ENCODE measurements at regions not wholly inside any gene's neighbourhood (a gene's known extent, or its start where the extent isn't known, plus 50 kb on each side); places are given as distances from the start of the nearest gene placed in this dataset.

DNA sequence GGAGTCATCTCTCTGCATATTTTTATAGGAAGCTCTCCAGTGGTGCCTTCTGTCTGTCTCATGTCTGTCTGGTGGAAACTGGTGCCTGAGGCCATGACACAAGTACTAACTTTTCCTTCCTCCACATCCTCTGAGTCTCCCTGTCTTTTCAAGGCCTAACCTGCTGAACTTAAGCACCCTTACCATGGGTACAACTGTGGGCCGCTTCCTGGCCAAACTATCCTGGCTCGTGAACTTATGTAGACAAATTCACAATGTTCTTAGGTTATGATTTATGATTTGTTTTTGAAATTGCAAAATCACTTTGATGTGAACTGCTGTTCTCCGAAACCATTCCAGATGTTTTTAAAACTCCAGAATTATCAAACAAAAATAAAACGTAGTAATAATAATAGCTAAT lies 804.5 kb upstream of the POU3F3 start:
- no peak for FAIRE-seq

DNA sequence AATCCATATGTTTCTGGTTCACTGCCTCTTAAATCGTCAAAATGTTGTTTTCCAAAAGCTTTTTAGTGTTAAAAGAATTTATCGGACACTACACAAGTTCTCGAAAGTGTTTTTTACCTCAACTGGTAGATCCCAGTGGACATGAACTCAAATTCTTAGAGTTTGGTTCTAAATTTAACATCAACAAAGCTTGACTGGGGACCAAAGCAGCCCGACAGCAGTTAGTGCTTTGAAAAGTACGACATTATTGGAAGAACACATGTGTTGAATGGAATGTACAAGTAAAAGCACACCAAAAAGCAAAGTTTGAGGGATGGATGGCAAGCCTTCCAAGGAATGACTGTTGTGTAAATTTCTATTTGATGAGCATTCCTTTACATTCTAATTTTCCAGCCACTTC lies 803.9 kb upstream of the POU3F3 start:
- no peak for FAIRE-seq

DNA sequence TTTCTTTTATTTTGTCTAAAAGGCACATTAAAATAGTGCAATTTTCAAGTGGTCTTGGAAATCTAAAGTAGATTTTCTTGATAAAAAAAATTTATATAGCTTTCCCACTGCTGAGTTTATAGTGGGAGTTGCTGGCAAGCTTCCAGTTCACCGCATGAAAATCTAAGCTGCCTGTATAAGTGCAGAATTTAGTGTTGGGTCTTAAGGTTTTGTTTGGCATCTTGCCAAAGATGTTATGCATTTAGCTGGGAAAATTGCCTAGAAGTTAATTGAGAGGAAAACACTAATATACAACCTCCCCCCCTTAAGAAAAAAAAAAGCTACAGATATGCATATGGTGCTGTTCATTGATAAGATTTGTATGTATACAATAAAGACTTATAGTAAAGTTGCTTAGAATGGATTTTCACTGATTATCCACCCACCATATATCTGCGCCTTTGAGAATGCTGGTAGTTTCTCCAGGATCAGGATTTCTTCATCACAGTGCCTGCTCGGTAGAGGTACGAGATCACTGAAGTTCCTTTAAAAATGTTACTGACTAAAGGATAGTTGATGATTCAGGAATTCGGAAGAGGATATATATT lies 803.2 kb upstream of the POU3F3 start:
- no peak for FAIRE-seq

DNA sequence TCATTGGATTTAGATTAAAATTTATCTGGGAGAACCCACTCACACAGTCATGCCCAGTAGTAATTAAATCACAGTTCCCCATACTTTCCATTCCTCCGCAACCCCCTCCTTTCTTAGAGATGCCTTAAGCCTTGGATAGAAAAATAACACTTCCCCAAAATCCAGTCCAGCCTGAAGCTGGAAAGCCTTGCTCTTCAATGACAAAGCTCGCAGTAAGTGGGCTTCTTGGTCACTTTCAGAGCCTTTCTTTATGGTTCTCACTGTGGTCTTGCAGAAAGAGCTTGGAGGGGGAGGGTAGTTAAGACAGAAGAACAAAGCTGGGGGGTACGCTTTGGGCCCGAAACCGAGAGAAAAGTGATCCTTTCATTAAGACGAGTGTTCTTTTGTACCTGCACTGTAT lies 802.1 kb upstream of the POU3F3 start:
- FAIRE-seq = peak; percentile 42

DNA sequence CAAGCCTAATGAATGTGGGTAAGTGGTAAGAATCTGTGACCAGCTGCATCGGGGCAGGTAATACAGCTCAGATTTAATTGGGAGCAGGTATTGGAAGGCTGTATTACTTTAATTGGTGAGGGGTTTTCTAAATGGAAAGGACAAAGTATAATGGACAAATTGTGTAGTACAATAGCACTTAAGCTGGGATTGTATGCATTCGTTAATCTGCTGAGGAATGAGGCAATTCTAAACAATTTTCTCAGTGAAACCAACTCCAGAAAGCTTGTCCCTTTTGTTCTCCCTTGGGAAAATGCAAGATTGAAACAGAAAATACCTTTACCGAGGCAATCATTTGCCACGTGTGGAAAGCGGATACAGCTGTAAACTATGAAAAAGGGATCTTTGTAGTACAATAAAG lies 801.6 kb upstream of the POU3F3 start:
- peak; percentile 94 for FAIRE-seq

DNA sequence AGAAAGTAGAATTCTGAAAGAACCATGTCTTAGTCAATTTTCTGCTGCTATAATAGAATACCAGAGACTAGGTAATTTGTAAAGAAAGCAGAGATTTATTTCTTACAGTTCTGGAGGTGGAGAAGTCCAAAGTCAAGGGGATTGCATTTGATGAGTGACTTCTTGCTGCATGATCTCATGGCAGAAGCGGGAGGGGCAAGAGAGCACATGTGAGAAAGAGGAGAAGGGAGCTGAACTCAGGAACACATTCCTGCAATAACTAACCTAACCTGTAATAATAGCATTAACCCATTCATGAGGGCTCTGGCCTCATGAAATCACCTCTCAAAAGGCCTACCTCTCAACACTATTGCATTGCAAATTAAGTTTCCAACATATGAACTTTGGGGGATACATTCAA lies 797.5 kb upstream of the POU3F3 start:
- FAIRE-seq = no peak

DNA sequence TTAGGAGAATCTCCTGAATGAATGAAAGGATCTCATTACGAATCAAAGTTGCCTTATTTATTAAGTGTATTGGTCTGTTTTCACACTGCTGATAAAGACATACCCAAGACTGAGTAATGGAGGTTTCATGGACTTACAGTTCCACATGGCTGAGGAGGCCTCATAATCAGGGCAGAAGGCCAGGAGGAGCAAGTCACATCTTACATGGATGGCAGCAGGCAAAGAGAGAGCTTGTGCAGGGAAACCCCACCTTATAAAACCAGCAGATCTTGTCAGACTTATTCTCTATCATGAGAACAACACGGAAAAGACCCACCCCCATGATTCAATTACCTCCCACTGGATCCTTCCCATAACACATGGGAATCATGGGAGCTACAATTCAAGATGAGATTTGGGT lies 785.2 kb upstream of the POU3F3 start:
- FAIRE-seq = no peak

DNA sequence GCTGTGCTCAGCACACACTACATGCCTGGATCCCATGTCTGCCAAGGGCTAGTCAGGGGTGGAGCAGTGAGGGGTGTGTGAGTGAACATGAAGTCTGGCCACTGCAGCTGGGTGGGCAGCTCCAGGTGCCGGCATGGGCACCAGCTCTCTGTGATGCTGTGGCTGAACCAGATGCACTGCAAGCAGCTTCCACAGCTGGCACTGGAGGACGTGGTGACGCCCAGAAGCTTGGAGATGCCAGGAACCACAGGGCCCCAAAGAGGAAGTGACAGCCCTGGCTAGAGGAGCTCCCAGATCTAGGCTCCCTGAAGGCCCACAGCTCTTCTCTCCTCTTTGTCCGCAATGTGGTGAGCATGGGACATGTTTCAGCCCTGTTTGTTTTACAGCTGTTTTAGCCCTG lies 776.3 kb upstream of the POU3F3 start:
- no peak for FAIRE-seq

DNA sequence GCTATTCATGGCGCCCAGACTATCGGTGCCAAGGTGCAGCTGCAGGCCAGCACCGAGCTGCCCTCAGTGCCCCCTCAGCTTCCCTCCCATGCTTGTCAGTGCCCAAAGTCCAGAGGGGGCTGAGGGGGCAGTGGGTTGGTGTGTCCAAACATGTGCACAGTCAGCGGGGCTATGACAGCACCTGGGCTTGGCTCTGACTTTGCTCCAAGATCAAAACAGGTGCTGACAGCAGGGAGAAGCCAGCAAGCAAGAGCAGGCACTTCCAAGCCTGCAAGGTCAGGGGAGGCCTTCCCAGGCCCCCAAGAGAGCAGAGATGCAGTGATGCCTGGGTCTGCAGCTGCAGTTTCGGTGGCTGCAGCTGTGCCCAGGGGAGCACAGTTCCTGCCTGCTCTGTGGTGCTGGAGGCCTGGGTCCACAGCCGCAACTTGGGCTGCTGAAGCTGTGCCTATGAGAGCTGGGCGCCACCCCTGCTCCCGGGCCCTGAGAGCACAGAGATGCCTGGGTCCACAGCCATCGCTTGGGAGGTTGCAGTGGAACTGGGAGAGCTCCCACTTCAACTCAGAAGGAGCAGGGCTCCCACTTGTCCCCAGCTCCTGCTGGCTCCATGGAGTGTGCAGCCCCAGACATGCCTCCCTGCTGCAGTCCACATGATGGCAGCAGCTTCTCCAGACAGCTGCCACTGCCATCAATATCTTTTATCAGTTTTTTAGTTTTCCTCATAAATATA lies 775.3 kb upstream of the POU3F3 start:
- no peak for FAIRE-seq

DNA sequence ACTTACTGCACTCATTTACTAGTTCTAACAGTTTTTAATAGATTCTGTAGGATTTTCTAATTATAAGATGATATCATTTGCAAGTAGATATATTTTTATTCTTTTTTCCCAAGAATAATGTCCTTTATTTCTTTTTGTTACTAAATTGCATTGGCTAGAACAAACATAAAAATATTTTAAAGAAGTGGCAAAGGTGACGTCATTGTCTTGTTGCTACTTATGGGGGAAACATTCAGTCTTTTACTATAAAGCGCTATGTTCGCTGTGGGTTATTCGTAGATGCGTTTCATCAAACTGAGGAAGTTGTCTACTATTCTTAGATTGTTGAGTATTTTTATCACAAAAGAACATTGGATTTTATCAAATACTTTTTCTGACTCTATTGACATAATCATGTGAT lies 765.2 kb upstream of the POU3F3 start:
- FAIRE-seq = no peak

DNA sequence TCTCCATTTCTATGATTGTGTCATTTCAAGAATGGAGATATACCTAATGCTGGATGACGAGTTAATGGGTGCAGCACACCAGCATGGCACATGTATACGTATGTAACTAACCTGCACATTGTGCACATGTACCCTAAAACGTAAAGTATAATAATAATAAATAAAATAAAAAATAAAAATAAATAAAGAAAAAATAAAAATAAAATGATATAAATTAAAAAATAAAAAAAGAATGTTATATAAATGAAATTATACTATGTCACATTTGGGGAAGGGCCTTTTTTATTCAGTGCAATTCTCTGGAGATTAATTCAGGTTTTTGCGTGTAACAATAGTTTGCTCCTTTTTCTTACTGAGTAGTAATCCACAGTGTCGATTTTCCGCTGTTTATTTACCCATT lies 763.5 kb upstream of the POU3F3 start:
- FAIRE-seq = no peak

DNA sequence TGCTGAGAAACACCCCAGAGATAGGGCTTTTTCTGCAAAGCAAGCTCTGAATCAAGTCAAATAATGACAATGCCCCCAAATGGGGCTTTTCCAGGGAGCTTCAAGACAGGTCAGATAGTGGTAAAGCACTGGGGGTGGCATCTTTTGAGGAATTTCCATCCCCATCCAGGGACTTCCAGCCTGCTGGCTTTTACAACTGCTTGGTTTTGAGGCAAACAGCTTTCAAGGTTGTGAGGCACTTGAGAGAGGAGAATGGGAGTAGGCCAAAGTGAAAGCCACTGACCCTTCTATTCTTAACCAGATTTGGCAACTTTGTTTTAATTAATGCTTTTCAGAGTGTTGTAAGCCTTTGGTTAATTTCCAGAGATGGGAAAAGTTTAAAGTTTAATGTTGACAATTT lies 762.0 kb upstream of the POU3F3 start:
- no peak for FAIRE-seq

DNA sequence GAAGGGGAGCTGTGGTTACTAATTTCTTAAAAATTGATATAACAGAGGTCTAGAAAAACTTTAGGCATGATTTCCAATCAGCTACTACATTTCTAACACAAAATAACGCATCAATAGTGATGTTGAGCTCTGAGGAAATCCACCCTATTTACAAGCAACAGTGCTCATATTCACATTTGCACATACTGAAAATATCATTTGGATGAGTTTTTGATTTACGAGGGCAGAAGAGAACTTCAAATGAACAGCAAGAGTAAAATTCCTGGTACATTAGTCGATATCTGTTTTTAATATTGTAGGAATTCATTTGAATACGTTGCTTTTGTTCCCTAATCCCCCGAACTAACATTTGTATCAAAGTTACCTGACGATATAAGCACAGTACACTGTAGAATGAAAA lies 761.0 kb upstream of the POU3F3 start:
- FAIRE-seq = no peak

DNA sequence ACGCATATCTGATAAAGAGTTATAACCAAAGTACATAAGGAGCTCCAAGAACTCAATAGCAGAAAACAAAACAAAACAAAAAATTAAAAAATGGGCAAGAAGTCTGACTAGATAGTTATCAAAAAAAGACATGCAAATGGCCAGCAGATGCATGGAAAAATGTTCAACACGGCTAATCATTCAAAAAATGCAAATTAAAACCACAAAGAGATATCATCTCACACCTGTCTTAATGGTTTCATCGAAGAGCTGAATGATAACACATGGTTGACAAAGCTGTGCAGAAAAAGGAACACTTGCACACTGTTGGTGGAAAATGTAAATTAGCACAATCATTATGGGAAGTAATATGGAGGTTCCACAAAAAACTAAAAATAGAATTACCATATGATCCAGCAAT lies 751.3 kb upstream of the POU3F3 start:
- FAIRE-seq = no peak

DNA sequence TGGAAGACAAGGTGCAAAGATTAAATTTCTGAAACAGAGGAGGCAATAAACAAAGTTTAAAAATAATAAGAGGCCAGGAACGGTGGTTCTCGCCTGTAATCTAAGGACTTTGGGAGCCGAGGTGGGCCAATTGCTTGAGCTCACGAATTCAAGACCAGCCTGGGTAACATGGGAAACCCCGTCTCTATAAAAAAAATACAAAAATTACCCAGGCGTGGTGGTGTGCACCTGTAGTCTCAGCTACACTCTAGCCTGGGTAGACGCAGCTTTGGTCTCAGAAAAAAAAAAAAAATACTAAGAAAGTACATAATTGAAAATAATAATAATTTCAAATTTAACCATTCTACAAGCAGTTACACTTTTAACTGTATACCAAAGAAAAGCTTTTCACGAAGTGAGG lies 744.6 kb upstream of the POU3F3 start:
- no peak for FAIRE-seq

DNA sequence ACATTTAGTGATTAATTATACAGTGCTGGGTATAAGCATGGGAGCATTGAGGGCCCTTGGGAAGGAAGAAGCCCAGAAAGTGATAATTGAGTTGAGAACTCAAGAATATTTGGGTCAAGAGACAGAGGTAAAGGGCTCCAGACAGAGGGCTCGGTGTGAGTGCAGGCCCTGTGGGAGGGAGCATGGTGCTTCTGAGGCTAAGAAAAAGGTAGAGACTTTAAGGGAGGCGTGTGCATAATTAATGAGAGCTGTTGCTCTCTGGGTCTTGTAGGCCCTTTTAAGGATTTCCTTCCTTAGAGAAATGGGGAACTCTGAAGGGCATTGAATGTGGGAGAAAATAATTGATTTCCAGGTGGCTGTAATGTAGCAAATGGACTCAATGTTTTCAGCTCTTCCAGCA lies 735.0 kb upstream of the POU3F3 start:
- FAIRE-seq = no peak

DNA sequence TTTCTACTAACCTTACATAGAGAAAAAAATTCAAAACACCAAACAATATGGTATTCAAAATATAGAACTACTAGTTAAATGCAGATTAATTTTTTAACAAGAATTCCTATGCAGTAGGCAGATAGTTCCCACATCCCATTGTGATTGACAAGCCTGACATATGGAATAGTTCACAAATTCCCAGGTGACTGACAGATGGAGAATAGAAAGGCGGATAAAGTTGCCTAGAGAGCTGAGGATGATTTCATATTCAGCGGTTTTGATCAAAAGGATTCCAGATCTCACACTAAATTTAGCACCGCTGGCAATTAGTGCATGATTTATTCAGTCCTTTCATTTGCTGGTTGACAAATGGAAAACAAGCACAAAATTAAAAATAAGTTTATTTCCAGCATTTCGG lies 733.7 kb upstream of the POU3F3 start:
- FAIRE-seq = no peak

DNA sequence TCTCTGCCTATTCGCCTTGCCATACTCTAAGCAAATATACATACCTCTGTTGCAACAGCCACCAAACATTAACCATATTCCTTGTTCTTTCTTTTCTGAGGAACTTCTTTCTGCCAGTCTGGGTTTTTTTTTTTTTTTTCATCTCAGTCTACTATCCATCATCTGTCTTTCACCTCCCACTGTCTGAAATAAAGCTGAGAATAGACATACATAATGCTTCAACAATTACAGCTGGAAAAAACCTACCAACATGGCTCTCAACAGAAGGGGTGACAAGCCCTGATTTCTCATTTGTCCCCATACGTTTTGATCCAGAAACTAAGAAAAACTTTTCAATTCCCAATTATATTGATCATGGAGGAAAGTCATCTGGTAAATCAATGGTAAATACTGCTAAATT lies 728.8 kb upstream of the POU3F3 start:
- no peak for FAIRE-seq

DNA sequence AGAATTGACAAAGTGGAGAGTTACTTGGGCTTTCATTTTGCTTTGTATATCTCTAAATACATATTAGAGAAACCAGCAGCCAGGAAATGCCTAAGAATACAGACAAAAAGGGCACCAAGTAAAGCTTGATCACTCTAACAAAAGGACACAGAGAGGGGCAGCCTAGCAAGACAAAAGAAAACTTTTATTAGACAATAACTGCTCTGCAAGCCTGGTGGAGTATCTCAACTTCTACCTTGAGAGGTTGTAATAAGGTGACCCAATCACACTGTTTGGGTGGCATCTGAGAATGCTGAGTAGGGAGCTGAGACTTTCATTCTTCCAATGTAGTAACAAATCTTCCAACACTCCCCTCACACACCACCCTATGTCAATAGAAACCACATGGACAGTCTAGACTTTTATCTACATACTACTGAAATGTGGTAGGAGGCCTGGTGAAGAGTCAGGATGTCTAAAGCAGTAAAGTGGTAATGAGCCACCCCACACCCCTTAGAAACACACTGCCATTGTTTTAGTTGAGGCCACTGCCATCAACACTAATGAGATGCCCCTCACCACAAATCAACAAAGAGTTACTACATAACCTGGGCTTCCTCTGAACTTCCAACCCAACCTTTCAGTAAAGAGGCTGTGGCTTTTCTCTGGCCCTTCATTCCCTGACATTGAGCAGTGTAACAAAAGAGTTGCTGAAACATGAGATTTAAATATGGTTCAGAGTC lies 726.7 kb upstream of the POU3F3 start:
- no peak for FAIRE-seq

DNA sequence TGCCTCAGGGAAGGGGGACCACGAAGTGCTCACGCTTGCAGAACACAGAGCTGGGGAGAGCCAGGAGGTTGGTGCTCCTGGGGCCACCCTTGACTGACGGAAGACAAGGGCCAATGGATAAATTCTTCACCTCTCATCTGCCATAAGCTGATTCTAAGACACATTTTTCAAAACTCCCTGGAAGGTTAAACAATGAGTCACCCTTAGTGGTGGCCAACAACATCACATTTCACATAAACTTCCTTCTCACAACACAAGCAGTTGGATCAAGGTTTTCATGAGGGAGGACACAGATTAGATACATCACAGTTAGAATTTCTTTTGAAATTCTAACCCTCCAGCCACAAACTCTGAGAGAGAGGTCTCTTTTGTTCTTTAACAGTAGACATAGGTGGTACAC lies 713.6 kb upstream of the POU3F3 start:
- no peak for FAIRE-seq

DNA sequence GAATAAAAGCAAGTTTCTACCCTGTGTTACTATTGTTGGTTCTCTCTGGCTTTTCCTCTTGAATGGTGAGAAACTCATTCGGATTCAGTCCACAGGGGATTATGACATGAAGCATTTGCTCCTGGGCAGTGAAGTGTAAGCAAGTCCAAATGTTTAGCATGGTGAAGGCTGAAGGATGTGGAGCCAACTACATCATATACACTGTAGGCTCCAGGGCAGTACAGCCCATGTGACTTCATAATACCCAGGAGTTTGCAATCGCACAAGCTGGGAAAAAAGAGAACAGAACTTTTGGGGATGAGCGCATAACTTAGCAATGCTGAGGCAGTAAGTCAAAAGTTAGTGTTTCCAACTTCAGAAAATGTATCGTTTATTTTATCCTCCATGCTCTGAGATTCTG lies 695.7 kb upstream of the POU3F3 start:
- FAIRE-seq = no peak

DNA sequence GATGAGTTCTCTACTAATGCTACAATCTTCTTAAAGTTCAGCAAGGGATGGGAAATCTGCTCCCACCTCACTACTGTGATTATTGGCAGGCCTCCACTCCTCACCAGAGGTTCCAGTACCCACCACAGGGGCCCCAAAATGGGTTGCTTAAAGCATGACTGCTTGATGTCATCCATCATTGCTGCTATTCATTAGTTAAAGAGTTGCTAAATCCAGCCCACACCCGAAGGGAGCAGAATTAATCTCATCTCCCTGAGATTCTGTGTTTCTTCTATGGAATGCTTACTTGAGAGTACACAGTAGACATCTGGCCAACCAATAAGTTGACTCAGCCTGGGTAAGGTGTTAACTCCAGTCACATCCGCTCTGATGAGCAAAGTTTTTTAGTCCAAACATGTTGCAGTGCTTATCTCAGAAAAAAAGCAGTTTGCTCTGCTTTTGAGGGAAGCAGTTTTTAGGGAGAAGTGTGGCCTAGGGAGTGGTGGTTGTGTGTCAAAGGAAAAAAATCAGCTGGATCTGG lies 690.2 kb upstream of the POU3F3 start:
- no peak for FAIRE-seq

DNA sequence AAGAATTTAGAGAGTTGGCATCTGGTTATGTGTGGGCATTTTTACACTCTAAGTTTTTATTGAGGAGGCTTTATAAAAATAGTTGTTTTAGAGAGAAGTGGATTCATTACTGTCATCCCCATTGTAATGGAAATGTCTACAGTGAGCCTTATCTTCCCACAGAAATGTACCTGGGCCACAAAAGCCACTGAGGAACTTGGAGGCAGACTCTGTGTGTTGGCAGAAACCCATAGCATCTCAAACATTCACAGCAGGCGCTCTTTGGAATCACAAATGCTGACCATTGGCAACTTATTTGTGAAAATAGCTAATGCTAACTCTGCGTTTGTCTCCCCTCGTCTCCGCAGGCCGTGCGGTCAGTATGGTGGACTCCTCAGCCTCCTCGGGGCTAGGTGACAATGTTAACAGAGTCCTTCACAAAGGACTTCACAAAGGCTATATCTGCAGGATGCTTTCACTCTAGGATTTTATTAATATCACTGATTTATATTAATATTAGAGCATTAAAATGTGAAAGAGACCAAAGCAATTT lies 689.1 kb upstream of the POU3F3 start:
- no peak for FAIRE-seq

DNA sequence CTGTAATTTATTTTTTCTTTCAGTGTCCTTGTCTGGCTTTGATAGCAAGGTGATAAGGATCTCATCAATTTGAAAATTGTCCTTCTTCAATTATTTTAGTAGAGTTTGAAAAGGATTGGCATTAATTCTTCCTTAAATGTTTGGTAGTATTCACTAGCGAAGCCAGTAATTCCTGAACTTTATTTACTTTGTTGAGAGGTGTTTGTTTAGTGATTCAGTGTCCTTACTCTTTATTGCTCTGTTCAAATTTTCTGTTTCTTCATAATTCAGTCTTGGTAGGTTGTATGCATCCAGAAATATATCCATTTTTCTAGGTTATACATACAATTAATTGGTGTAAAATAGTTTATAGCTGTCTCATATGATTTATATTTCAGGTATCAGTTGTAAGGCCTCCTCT lies 676.7 kb upstream of the POU3F3 start:
- FAIRE-seq = no peak
